ENCODE measurements at regions not wholly inside any gene's neighbourhood (a gene's known extent, or its start where the extent isn't known, plus 50 kb on each side); places are given as distances from the start of the nearest gene placed in this dataset.

DNA sequence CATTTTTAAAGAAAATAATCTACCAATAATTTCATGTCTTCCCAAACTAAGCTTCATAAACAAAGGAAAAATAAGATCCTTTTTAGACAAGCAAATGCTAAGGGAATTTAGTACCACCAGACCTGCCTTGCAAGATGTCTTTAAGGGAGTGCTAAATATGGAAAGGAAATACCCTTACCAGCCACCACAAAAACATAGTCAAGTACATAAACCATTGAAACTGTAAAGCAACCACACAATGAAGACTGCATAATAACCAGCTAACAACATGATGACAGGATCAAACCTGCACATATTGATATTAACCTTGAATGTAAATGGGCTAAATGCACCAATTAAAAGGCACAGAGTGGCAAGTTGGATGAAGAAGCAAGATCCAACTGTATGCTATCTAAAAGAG lies 586.5 kb upstream of the NRG3 start:
- H3K4me1 ChIP-seq (ENCODE audit: control insufficient read depth, insufficient read depth, low read length), result no peaks in the 10 kb centered on the region
- no peaks in the 10 kb centered on the region for H3K27me3 ChIP-seq (ENCODE audit: control insufficient read depth in 1 of 2, insufficient read depth in 2 of 2, low read length in 2 of 2)
- no peak overlapping the region for H3K9ac ChIP-seq (ENCODE audit: low read length in 2 of 2)
- no peak overlapping the region for H3K4me3 ChIP-seq (ENCODE audit: low read length in 2 of 2)
- H3K27ac ChIP-seq (ENCODE audit: low read length), result no peak overlapping the region
- H3K36me3 ChIP-seq (ENCODE audit: control insufficient read depth in 2 of 2, insufficient read depth in 2 of 2, low read length in 2 of 2), result no peaks in the 10 kb centered on the region
- H3K9me3 ChIP-seq (ENCODE audit: control insufficient read depth in 2 of 2, low read length in 2 of 2), result peaks cover 4 to 9% of the 10 kb centered on the region in 2 donors

DNA sequence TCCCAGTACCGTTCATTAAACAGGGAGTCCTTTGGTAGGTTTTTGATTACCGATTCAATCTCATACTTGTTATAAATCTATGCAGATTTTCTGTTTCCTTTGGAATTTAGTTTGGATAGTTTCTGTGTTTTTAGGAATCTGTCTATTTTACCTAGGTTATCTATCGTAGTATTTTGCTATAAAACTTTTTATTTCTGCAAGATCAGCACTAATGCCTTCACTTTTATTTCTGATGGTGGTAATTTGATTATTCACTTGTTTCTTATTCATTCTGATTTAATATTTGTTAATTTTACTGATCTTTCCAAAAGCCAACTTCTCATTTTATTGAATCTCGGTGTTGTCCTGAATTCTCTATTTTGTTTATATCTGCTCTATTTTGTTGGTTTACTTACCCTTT lies 577.7 kb upstream of the NRG3 start:
- H3K9ac ChIP-seq (ENCODE audit: low read length in 2 of 2), result no peak overlapping the region
- no peaks in the 10 kb centered on the region for H3K27me3 ChIP-seq (ENCODE audit: control insufficient read depth in 1 of 2, insufficient read depth in 2 of 2, low read length in 2 of 2)
- H3K27ac ChIP-seq (ENCODE audit: low read length), result no peak overlapping the region
- H3K9me3 ChIP-seq (ENCODE audit: control insufficient read depth in 2 of 2, low read length in 2 of 2), result peaks cover 0 to 3% of the 10 kb centered on the region in 2 donors
- no peaks in the 10 kb centered on the region for H3K36me3 ChIP-seq (ENCODE audit: control insufficient read depth in 2 of 2, insufficient read depth in 2 of 2, low read length in 2 of 2)
- no peaks in the 10 kb centered on the region for H3K4me1 ChIP-seq (ENCODE audit: control insufficient read depth, insufficient read depth, low read length)
- H3K4me3 ChIP-seq (ENCODE audit: low read length in 2 of 2), result no peak overlapping the region

DNA sequence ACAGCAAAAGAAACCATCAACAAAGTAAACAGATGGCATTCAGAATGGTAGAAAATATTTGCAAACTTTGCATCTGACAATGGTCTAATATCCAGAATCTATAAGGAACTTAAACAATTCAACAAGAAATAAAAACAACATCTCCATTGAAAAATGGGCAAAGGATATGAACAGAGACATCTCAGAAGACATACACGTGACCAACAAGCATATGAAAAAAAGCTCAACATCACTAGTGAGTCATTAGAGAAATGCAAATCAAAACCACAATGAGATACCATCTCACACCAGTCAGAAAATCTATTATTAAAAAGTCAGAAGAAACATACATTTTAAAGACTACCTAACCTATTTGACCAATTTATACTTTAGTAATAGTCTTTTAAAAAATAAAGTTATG lies 571.3 kb upstream of the NRG3 start:
- Histone ChIP-seq H3K9me3 (ENCODE audit: control insufficient read depth in 2 of 2, low read length in 2 of 2) (peaks cover 0 to 3% of the 10 kb centered on the region in 2 donors), H3K27ac (ENCODE audit: low read length) (no peak overlapping the region), H3K9ac (ENCODE audit: low read length in 2 of 2) (no peak overlapping the region), H3K27me3 (ENCODE audit: control insufficient read depth in 1 of 2, insufficient read depth in 2 of 2, low read length in 2 of 2) (no peaks in the 10 kb centered on the region), H3K4me1 (ENCODE audit: control insufficient read depth, insufficient read depth, low read length) (no peaks in the 10 kb centered on the region), H3K4me3 (ENCODE audit: low read length in 2 of 2) (no peak overlapping the region), H3K36me3 (ENCODE audit: control insufficient read depth in 2 of 2, insufficient read depth in 2 of 2, low read length in 2 of 2) (no peaks in the 10 kb centered on the region)

DNA sequence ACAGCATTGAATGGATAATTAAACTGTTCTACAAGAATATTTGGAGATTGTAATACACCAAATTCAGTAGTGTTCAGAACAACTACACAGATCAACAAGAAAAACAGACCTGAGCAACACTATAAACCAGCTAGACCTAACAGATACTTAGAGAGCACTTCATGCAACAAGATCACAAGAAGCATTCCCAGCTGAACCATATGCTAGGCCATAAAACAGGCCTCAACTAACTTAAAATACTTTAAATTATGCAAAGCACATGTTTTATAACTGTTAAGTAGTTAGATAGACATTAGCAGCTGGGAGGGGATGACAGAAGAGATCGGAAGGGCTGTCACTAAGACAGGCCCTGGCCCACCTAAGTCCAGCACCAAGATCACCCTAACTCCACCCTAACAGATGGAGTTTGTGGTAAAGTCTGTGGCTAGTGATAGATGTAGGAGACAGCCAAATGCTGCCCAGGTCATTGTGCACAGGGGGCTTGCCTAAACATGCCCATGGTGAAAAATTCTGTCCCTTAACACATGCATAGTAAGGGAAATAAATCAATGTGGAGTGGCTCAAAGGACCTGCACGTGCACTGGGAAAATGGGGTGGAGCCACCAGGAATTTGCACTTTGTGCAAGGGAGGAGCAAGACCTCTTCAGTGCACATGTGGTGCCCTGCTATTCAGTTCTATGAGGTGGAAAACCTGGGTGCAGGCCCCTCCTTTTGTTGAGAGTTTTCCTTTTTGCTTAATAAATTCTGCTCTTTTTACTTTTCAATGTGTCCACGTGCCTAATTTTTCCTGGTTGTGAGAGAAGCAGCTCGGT lies 567.8 kb upstream of the NRG3 start:
- H3K4me1 ChIP-seq (ENCODE audit: control insufficient read depth, insufficient read depth, low read length), result no peaks in the 10 kb centered on the region
- no peaks in the 10 kb centered on the region for H3K27me3 ChIP-seq (ENCODE audit: control insufficient read depth in 1 of 2, insufficient read depth in 2 of 2, low read length in 2 of 2)
- no peaks in the 10 kb centered on the region for H3K9me3 ChIP-seq (ENCODE audit: control insufficient read depth in 2 of 2, low read length in 2 of 2)
- no peak overlapping the region for H3K27ac ChIP-seq (ENCODE audit: low read length)
- no peak overlapping the region for H3K4me3 ChIP-seq (ENCODE audit: low read length in 2 of 2)
- no peak overlapping the region for H3K9ac ChIP-seq (ENCODE audit: low read length in 2 of 2)
- no peaks in the 10 kb centered on the region for H3K36me3 ChIP-seq (ENCODE audit: control insufficient read depth in 2 of 2, insufficient read depth in 2 of 2, low read length in 2 of 2)

DNA sequence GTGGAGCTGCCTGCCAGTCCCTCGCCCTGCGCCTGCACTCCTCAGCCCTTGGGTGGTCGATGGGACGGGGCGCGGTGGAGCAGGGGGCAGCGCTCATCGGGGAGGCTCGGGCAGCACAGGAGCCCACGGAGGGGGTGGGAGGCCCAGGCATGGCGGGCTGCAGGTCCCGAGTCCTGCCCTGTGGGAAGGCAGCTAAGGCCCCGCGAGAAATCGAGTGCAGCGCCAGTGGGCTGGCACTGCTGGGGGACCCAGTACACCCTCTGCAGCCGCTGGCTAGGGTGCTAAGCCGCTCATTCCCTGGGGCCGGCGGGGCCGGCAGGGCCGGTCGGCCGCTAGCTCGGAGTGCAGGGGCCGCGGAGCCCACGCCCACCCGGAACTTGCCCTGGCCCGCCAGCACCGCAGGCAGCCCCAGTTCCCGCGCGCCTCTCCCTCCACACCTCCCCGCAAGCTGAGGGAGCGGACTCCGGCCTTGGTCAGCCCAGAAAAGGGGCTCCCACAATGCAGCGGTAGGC lies 565.9 kb upstream of the NRG3 start:
- Histone ChIP-seq H3K4me3 (ENCODE audit: low read length in 2 of 2) (no peak overlapping the region), H3K9me3 (ENCODE audit: control insufficient read depth in 2 of 2, low read length in 2 of 2) (no peaks in the 10 kb centered on the region), H3K4me1 (ENCODE audit: control insufficient read depth, insufficient read depth, low read length) (no peaks in the 10 kb centered on the region), H3K27me3 (ENCODE audit: control insufficient read depth in 1 of 2, insufficient read depth in 2 of 2, low read length in 2 of 2) (no peaks in the 10 kb centered on the region), H3K9ac (ENCODE audit: low read length in 2 of 2) (no peak overlapping the region), H3K27ac (ENCODE audit: low read length) (no peak overlapping the region), H3K36me3 (ENCODE audit: control insufficient read depth in 2 of 2, insufficient read depth in 2 of 2, low read length in 2 of 2) (no peaks in the 10 kb centered on the region)

DNA sequence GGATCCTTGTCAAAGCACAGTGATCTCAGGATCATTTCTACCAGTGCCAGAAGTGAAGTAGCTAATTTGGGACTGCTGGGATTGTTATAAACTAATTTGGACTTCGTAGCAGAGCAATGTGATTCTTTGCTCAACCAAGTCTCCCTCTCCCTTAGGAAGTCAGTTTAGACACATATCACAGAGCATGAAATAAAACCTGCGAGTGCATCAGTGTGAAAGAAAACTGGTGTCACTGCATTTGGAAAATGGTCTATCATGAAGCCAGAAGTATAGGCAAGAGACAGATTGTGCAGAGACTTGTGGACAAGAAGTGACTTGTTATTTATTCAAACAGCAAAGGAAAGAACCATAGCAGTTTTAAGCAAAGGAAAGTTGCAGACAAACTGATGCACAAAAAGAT lies 560.5 kb upstream of the NRG3 start:
- H3K27me3 ChIP-seq (ENCODE audit: control insufficient read depth in 1 of 2, insufficient read depth in 2 of 2, low read length in 2 of 2), result no peaks in the 10 kb centered on the region
- no peak overlapping the region for H3K9ac ChIP-seq (ENCODE audit: low read length in 2 of 2)
- no peak overlapping the region for H3K27ac ChIP-seq (ENCODE audit: low read length)
- no peaks in the 10 kb centered on the region for H3K4me1 ChIP-seq (ENCODE audit: control insufficient read depth, insufficient read depth, low read length)
- no peaks in the 10 kb centered on the region for H3K9me3 ChIP-seq (ENCODE audit: control insufficient read depth in 2 of 2, low read length in 2 of 2)
- H3K36me3 ChIP-seq (ENCODE audit: control insufficient read depth in 2 of 2, insufficient read depth in 2 of 2, low read length in 2 of 2), result no peaks in the 10 kb centered on the region
- no peak overlapping the region for H3K4me3 ChIP-seq (ENCODE audit: low read length in 2 of 2)

DNA sequence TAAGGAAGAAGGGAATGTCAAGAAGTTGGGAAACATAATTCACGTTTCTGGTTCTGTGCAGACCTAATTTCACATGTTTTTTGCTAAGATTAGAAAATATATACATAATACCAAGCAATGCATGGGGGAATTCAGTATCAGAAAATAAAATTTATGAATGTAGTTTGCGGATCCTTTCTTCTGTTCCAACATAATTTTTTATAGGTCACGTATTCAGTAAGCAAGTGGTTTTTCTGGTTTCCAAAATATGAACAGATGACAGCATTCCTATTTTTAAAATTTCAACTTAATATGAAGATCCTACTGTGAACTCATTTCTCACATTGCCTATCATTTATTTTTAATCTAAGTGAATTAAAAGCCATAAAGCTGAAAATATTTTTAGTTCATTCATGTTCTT lies 560.0 kb upstream of the NRG3 start:
- Histone ChIP-seq H3K9me3 (ENCODE audit: control insufficient read depth in 2 of 2, low read length in 2 of 2) (no peaks in the 10 kb centered on the region), H3K27me3 (ENCODE audit: control insufficient read depth in 1 of 2, insufficient read depth in 2 of 2, low read length in 2 of 2) (no peaks in the 10 kb centered on the region), H3K27ac (ENCODE audit: low read length) (no peak overlapping the region), H3K4me3 (ENCODE audit: low read length in 2 of 2) (no peak overlapping the region), H3K9ac (ENCODE audit: low read length in 2 of 2) (no peak overlapping the region), H3K4me1 (ENCODE audit: control insufficient read depth, insufficient read depth, low read length) (no peaks in the 10 kb centered on the region), H3K36me3 (ENCODE audit: control insufficient read depth in 2 of 2, insufficient read depth in 2 of 2, low read length in 2 of 2) (no peaks in the 10 kb centered on the region)

DNA sequence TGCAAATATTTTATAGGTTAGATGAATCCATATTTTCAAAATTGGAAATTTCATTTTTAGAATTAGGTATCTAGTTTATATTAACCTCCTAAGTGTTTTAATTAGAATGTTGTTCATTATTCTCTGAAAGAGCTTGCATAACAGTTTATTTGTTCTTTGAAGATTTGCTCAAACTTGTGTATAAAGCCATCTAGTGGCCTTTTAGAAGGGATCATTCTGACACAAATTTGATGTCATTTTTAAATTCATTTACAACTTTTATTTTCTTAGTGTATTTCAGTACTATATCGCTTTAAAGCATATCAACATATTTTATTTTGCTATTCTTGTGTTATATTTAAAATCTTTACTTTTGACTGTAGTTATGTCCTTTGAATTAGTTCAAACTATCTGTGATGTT lies 527.0 kb upstream of the NRG3 start:
- no peaks in the 10 kb centered on the region for H3K4me1 ChIP-seq (ENCODE audit: control insufficient read depth, insufficient read depth, low read length)
- H3K36me3 ChIP-seq (ENCODE audit: control insufficient read depth in 2 of 2, insufficient read depth in 2 of 2, low read length in 2 of 2), result no peaks in the 10 kb centered on the region
- H3K9ac ChIP-seq (ENCODE audit: low read length in 2 of 2), result no peak overlapping the region
- H3K27me3 ChIP-seq (ENCODE audit: control insufficient read depth in 1 of 2, insufficient read depth in 2 of 2, low read length in 2 of 2), result no peaks in the 10 kb centered on the region
- no peak overlapping the region for H3K27ac ChIP-seq (ENCODE audit: low read length)
- H3K4me3 ChIP-seq (ENCODE audit: low read length in 2 of 2), result no peak overlapping the region
- H3K9me3 ChIP-seq (ENCODE audit: control insufficient read depth in 2 of 2, low read length in 2 of 2), result no peaks in the 10 kb centered on the region

DNA sequence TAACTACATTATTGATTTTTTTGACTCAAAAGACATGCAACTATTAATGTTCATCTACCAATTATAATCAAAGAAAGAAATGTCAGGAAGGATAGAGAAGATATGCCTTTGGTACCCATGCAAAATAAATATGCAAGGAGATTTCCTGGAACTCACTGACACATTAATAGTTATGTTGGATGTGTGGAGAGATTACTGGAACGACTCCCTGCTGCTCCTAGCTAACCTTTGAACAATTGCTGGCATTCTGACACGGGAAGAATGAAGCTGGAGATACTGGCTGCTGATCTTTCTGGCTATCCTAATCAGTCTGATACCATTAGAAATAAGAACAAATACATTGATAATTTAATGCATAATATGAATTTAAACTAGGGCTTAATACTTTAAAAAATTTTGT lies 507.9 kb upstream of the NRG3 start:
- Histone ChIP-seq H3K27ac (ENCODE audit: low read length) (no peak overlapping the region), H3K36me3 (ENCODE audit: control insufficient read depth in 2 of 2, insufficient read depth in 2 of 2, low read length in 2 of 2) (no peaks in the 10 kb centered on the region), H3K9me3 (ENCODE audit: control insufficient read depth in 2 of 2, low read length in 2 of 2) (peaks cover 0 to 2% of the 10 kb centered on the region in 2 donors), H3K4me1 (ENCODE audit: control insufficient read depth, insufficient read depth, low read length) (no peaks in the 10 kb centered on the region), H3K4me3 (ENCODE audit: low read length in 2 of 2) (no peak overlapping the region), H3K9ac (ENCODE audit: low read length in 2 of 2) (no peak overlapping the region), H3K27me3 (ENCODE audit: control insufficient read depth in 1 of 2, insufficient read depth in 2 of 2, low read length in 2 of 2) (no peaks in the 10 kb centered on the region)

DNA sequence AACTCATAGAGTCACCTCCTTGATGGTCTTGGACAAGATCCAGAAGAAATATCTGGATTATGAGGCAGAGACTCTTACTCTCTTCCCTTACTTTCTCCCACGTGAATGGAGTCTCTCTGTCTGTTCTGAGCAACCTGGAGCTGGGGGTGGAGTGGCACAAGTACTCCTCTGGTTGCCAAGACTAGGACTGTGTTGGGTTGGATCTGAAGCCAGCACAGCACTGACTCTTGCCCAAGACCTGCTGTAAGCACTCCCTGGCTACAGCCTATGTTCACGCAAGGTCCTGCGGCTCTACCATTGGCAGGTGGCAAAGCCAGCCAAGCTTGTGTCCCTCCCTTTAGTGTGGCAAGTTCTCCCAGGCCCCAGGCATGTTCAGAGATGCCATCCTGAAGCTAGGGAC lies 488.2 kb upstream of the NRG3 start:
- H3K4me3 ChIP-seq (ENCODE audit: low read length in 2 of 2), result no peak overlapping the region
- H3K27ac ChIP-seq (ENCODE audit: low read length), result no peak overlapping the region
- H3K9ac ChIP-seq (ENCODE audit: low read length in 2 of 2), result no peak overlapping the region
- peaks cover 0 to 2% of the 10 kb centered on the region in 2 donors for H3K9me3 ChIP-seq (ENCODE audit: control insufficient read depth in 2 of 2, low read length in 2 of 2)
- H3K27me3 ChIP-seq (ENCODE audit: control insufficient read depth in 1 of 2, insufficient read depth in 2 of 2, low read length in 2 of 2), result no peaks in the 10 kb centered on the region
- H3K4me1 ChIP-seq (ENCODE audit: control insufficient read depth, insufficient read depth, low read length), result no peaks in the 10 kb centered on the region
- H3K36me3 ChIP-seq (ENCODE audit: control insufficient read depth in 2 of 2, insufficient read depth in 2 of 2, low read length in 2 of 2), result no peaks in the 10 kb centered on the region

DNA sequence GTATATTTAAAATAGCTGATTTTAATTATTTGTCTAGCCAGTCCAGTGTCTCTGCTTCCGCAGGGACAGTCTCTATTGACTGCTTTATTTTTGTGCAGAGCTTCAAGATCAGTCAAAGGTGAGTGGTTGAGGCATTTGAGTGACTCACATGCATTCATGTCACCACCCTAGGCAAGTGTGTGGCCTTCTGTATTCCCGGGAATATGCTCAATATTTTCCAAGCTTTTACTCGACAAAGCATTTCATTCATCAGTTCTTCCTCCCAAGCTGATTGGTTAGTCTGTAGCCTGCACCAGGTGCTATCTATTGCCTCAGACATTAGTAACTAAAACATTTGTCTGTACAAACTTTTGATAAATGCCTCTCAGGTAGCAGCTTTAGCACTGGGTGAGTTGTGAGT lies 471.5 kb upstream of the NRG3 start:
- H3K4me3 ChIP-seq (ENCODE audit: low read length in 2 of 2), result no peak overlapping the region
- H3K9ac ChIP-seq (ENCODE audit: low read length in 2 of 2), result no peak overlapping the region
- no peaks in the 10 kb centered on the region for H3K36me3 ChIP-seq (ENCODE audit: control insufficient read depth in 2 of 2, insufficient read depth in 2 of 2, low read length in 2 of 2)
- no peaks in the 10 kb centered on the region for H3K27me3 ChIP-seq (ENCODE audit: control insufficient read depth in 1 of 2, insufficient read depth in 2 of 2, low read length in 2 of 2)
- no peaks in the 10 kb centered on the region for H3K4me1 ChIP-seq (ENCODE audit: control insufficient read depth, insufficient read depth, low read length)
- H3K27ac ChIP-seq (ENCODE audit: low read length), result no peak overlapping the region
- H3K9me3 ChIP-seq (ENCODE audit: control insufficient read depth in 2 of 2, low read length in 2 of 2), result no peaks in the 10 kb centered on the region

All from stomach smooth muscle (tissue), 2 donors.